Brain microvascular endothelial cell (primary cell): ENCODE measurements at regions not wholly inside any gene's neighbourhood (a gene's known extent, or its start where the extent isn't known, plus 50 kb on each side); places are given as distances from the start of the nearest gene placed in this dataset.

ENCODE experiments used
- DNase-seq: peaks from one replicate; pipeline ENCODE4 v3.0.0-alpha.2; 2020
- H3K27ac ChIP-seq: fragments of 250-450 bp; sonication (Bioruptor Pico); 2 replicates; pipeline ENCODE4 v1.5.1; 2020; ENCODE audit warnings: mild to moderate bottlenecking, moderate library complexity
- H3K27me3 ChIP-seq: fragments of 250-450 bp; sonication (Bioruptor Pico); replicated peaks from 2 replicates; pipeline ENCODE4 v1.5.1; 2020; ENCODE audit warnings: mild to moderate bottlenecking
- H3K36me3 ChIP-seq: fragments of 250-450 bp; sonication (Bioruptor Pico); replicated peaks from 2 replicates; pipeline ENCODE4 v1.5.1; 2020; ENCODE audit warnings: mild to moderate bottlenecking
- H3K4me3 ChIP-seq: 2 replicates; pipeline ENCODE4 v1.5.1; 2011; ENCODE audit warnings: low read depth, mild to moderate bottlenecking, control low read depth, low read length, moderate library complexity
- in situ Hi-C: cut with HindIII; loops from 2 replicates; pipeline ENCODE4 v1.10.0; 2017; ENCODE audit warnings: low sequenced_read_pairs, low pct_ligation_motif_present
- TF ChIP-seq, protein P1 (sequence below): IDR thresholded peaks from 2 replicates; pipeline ENCODE4 v1.5.1; 2011; ENCODE audit warnings: low read depth, mild to moderate bottlenecking, moderate library complexity, low read length, control low read depth, inconsistent platforms; ENCODE audit errors: missing control alignments

DNA sequence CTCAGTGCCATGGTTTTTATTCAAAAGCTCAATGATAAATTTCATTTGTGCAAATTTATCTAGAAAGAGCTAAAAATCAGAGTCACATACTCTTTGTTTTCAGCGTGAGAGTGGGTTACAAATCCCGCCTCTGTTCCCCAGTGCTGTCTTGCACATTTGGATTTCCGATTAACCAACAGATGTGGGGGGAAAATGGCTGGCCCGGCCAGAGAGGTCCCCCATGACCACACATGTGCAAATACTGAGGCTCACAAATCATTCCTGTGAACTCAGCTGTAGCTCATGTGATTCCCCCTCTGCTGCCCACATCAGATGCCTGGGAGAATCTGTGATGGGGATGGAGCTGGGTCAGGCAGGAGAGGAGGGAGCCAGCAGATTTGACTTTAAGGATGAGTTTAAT, 168.7 kb downstream of the PAX1 start:
- Histone ChIP-seq H3K4me3 (no peak overlapping the region), H3K27me3 (no peaks in the 10 kb centered on the region), H3K27ac (no peak overlapping the region), H3K36me3 (no peaks in the 10 kb centered on the region)
- in situ Hi-C loops = no loop called here
- TF ChIP-seq, protein P1, sequence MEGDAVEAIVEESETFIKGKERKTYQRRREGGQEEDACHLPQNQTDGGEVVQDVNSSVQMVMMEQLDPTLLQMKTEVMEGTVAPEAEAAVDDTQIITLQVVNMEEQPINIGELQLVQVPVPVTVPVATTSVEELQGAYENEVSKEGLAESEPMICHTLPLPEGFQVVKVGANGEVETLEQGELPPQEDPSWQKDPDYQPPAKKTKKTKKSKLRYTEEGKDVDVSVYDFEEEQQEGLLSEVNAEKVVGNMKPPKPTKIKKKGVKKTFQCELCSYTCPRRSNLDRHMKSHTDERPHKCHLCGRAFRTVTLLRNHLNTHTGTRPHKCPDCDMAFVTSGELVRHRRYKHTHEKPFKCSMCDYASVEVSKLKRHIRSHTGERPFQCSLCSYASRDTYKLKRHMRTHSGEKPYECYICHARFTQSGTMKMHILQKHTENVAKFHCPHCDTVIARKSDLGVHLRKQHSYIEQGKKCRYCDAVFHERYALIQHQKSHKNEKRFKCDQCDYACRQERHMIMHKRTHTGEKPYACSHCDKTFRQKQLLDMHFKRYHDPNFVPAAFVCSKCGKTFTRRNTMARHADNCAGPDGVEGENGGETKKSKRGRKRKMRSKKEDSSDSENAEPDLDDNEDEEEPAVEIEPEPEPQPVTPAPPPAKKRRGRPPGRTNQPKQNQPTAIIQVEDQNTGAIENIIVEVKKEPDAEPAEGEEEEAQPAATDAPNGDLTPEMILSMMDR = no peak
- DNase-seq = no peak

DNA sequence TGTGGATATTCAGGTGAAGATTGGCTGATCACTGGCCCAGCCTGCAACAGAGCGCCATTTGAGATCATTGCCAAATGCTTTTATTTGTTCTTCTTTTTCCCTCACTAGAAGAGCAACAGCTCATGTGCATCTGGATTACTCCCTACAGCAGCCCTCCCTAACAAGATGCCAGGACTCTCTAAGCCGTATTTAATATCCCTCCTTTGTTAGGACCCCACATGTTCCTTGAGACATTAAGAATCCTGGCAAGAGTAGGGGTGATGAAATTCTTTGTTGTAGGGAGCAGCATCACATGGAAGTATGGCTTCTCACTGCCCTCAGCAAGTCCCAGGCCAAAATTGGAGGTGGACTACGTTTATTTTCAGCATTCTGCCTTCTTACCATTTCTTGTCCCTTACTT, 167.8 kb downstream of the PAX1 start:
- TF ChIP-seq, protein P1 = no peak
- DNase-seq = no peak
- no peak overlapping the region for H3K4me3 ChIP-seq
- no peak overlapping the region for H3K27ac ChIP-seq
- no peaks in the 10 kb centered on the region for H3K36me3 ChIP-seq
- in situ Hi-C loops = no loop called here
- H3K27me3 ChIP-seq = no peaks in the 10 kb centered on the region

DNA sequence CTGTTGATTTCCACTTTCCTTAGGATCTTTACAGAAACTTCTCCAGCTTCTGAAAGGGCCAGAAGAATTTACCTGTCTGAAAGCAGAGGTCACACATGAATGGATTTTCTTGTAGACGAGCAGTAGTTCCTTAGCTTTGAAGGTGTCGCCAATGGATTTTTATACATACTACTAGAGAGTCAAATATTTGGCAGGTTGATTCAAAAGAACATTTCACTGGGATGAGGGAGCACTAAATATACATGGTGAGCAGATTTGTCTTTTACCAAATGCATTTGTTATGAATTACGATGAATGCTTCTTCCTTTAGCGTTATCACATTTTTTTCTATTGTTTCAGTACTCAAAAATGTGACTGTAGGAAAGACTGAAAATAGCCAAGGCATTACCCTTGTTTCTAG, 162.3 kb downstream of the PAX1 start:
- no peak for DNase-seq
- Histone ChIP-seq H3K4me3 (no peak overlapping the region), H3K27me3 (no peaks in the 10 kb centered on the region), H3K36me3 (no peaks in the 10 kb centered on the region), H3K27ac (no peak overlapping the region)
- in situ Hi-C loops = no loop called here
- TF ChIP-seq, protein P1 = no peak

DNA sequence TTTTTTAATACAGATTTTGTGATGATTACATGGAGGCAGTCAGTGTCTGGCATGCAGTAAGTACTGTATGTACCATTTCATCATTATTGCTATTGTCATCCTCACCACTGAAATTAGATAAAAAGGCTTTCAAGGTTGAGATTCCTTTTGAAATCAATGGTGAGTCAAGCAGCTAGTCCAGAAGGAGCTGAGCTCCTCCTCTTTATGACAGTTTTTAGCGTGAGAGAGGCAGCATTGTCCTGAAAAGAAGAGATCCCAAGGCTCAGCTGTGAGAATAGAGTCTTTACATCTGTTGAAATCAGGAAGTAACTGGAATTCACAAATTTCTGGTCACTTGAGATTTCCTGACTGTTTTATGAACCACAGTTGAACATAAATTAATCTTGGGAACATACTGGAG, 161.9 kb downstream of the PAX1 start:
- no peaks in the 10 kb centered on the region for H3K36me3 ChIP-seq
- TF ChIP-seq, protein P1 = no peak
- no peak for DNase-seq
- in situ Hi-C loops = no loop called here
- no peaks in the 10 kb centered on the region for H3K27me3 ChIP-seq
- no peak overlapping the region for H3K4me3 ChIP-seq
- H3K27ac ChIP-seq = no peak overlapping the region

DNA sequence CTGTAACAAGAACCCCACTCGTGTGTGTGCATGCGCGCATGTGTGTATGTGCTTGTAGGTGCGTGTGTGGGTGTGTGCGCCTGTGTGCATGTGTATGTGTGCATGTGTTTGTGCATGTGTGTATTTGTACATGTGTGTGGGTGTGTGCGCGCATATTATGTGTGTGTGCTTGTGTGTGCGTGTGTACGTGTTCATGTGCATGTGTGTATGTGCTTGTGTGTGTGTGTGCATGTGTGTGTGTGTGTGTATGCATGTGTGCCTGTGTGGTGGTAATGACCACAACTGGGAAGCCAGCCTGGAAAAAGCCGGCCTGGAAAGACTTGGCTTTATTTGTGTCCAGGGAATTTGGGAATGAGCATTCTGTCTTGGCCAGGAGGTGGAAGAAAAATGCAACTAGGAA, 157.5 kb downstream of the PAX1 start:
- in situ Hi-C loops = no loop called here
- H3K4me3 ChIP-seq = no peak overlapping the region
- H3K36me3 ChIP-seq = no peaks in the 10 kb centered on the region
- H3K27ac ChIP-seq = no peak overlapping the region
- no peak for DNase-seq
- TF ChIP-seq, protein P1 = no peak
- H3K27me3 ChIP-seq = no peaks in the 10 kb centered on the region

DNA sequence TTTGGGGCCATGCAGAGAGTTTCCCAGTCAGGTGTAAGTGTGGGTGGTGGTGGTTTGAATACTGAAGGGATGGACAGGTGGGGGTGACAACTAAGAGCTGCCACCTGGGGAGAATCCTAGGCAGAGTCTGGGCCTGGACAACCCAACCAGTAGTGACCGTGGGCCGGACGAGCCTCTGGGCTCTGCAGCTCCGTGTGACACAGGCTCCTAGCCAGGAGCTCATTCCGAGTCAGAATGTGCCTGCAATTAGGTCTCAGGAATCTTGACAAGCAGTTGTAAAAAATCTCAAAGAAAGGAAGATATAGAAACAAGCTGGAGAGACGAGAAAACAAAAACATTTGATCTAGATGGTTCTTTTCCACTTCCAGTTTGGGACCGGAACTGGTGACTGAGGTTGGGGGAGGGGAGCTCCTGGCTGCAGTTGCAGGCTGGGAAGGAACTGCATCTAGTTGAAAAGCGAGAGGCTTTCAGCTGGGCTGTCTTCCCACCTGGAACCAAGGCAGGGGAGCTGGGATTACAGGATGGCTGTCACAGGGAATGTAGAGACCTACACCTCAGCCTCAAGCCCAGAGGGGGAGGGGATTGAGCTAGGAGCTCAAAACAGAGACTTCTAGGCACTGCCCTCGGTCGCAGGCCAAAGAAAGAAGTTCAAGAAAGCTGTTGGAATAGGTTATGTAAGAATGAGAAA, 156.9 kb downstream of the PAX1 start:
- Histone ChIP-seq H3K4me3 (no peak overlapping the region), H3K27me3 (no peaks in the 10 kb centered on the region), H3K36me3 (no peaks in the 10 kb centered on the region), H3K27ac (no peak overlapping the region)
- DNase-seq = no peak
- TF ChIP-seq, protein P1 = no peak
- in situ Hi-C loops = no loop called here
